ENCODE measurements at regions not wholly inside any gene's neighbourhood (a gene's known extent, or its start where the extent isn't known, plus 50 kb on each side); places are given as distances from the start of the nearest gene placed in this dataset.

- H3K27me3 Mint-ChIP-seq (ENCODE audit: low read depth), result no peaks in the 10 kb centered on the region
- no peaks in the 10 kb centered on the region for H3K9me3 Mint-ChIP-seq
- peaks cover 43% of the 10 kb centered on the region for H3K4me1 Mint-ChIP-seq (ENCODE audit: low read depth)
- H3K36me3 Mint-ChIP-seq (ENCODE audit: insufficient read depth), result no peaks in the 10 kb centered on the region
- H3K4me3 Mint-ChIP-seq, result no peak overlapping the region
- ATAC-seq, result no peak
- DNase-seq, result no peak
Measured at GRCh38 chr1:42010381-42010780, 91.7 kb upstream of the HIVEP3 start.

GRCh38 chr1:42008264-42008663, 89.5 kb upstream of the HIVEP3 start:
- H3K4me1 Mint-ChIP-seq (ENCODE audit: low read depth), result peaks cover 27% of the 10 kb centered on the region
- H3K27me3 Mint-ChIP-seq (ENCODE audit: low read depth), result no peaks in the 10 kb centered on the region
- ATAC-seq (no peak), DNase-seq (no peak)
- H3K9me3 Mint-ChIP-seq, result no peaks in the 10 kb centered on the region
- no peak overlapping the region for H3K4me3 Mint-ChIP-seq
- H3K36me3 Mint-ChIP-seq (ENCODE audit: insufficient read depth), result no peaks in the 10 kb centered on the region

- no peaks in the 10 kb centered on the region for H3K9me3 Mint-ChIP-seq
- no peak overlapping the region for H3K4me3 Mint-ChIP-seq
- H3K36me3 Mint-ChIP-seq (ENCODE audit: insufficient read depth), result no peaks in the 10 kb centered on the region
- no peaks in the 10 kb centered on the region for H3K27me3 Mint-ChIP-seq (ENCODE audit: low read depth)
- DNase-seq, result no peak
- ATAC-seq, result no peak
- peaks cover 28% of the 10 kb centered on the region for H3K4me1 Mint-ChIP-seq (ENCODE audit: low read depth)
Measured at GRCh38 chr1:42006836-42007235, 88.1 kb upstream of the HIVEP3 start.

GRCh38 chr1:42006093-42006492, 87.4 kb upstream of the HIVEP3 start:
- H3K36me3 Mint-ChIP-seq (ENCODE audit: insufficient read depth), result no peaks in the 10 kb centered on the region
- ATAC-seq, result no peak
- no peaks in the 10 kb centered on the region for H3K9me3 Mint-ChIP-seq
- DNase-seq, result no peak
- H3K27me3 Mint-ChIP-seq (ENCODE audit: low read depth), result no peaks in the 10 kb centered on the region
- H3K4me3 Mint-ChIP-seq, result no peak overlapping the region
- H3K4me1 Mint-ChIP-seq (ENCODE audit: low read depth), result peaks cover 26% of the 10 kb centered on the region

- peaks cover 22% of the 10 kb centered on the region for H3K4me1 Mint-ChIP-seq (ENCODE audit: low read depth)
- DNase-seq (no peak), ATAC-seq (no peak)
- no peaks in the 10 kb centered on the region for H3K27me3 Mint-ChIP-seq (ENCODE audit: low read depth)
- H3K36me3 Mint-ChIP-seq (ENCODE audit: insufficient read depth), result no peaks in the 10 kb centered on the region
- no peak overlapping the region for H3K4me3 Mint-ChIP-seq
- no peaks in the 10 kb centered on the region for H3K9me3 Mint-ChIP-seq
Measured at GRCh38 chr1:42005530-42005929, 86.8 kb upstream of the HIVEP3 start.

- H3K9me3 Mint-ChIP-seq, result no peaks in the 10 kb centered on the region
- DNase-seq (no peak), ATAC-seq (no peak)
- no peak overlapping the region for H3K4me3 Mint-ChIP-seq
- H3K36me3 Mint-ChIP-seq (ENCODE audit: insufficient read depth), result no peaks in the 10 kb centered on the region
- peaks cover 18% of the 10 kb centered on the region for H3K4me1 Mint-ChIP-seq (ENCODE audit: low read depth)
- no peaks in the 10 kb centered on the region for H3K27me3 Mint-ChIP-seq (ENCODE audit: low read depth)
Measured at GRCh38 chr1:42004860-42005259, 86.1 kb upstream of the HIVEP3 start.

GRCh38 chr1:42004322-42004721, 85.6 kb upstream of the HIVEP3 start:
- Mint-ChIP-seq H3K4me1 (ENCODE audit: low read depth) (peaks cover 13% of the 10 kb centered on the region), H3K4me3 (no peak overlapping the region), H3K36me3 (ENCODE audit: insufficient read depth) (no peaks in the 10 kb centered on the region), H3K27me3 (ENCODE audit: low read depth) (no peaks in the 10 kb centered on the region), H3K9me3 (no peaks in the 10 kb centered on the region)
- ATAC-seq (no peak), DNase-seq (no peak)

GRCh38 chr1:42003433-42003832, 84.7 kb upstream of the HIVEP3 start:
- ATAC-seq (no peak), DNase-seq (no peak)
- H3K9me3 Mint-ChIP-seq, result no peaks in the 10 kb centered on the region
- H3K36me3 Mint-ChIP-seq (ENCODE audit: insufficient read depth), result no peaks in the 10 kb centered on the region
- no peak overlapping the region for H3K4me3 Mint-ChIP-seq
- no peaks in the 10 kb centered on the region for H3K27me3 Mint-ChIP-seq (ENCODE audit: low read depth)
- H3K4me1 Mint-ChIP-seq (ENCODE audit: low read depth), result peaks cover 6% of the 10 kb centered on the region

- Mint-ChIP-seq H3K9me3 (no peaks in the 10 kb centered on the region), H3K27me3 (ENCODE audit: low read depth) (no peaks in the 10 kb centered on the region), H3K4me3 (no peak overlapping the region), H3K4me1 (ENCODE audit: low read depth) (peaks cover 6% of the 10 kb centered on the region), H3K36me3 (ENCODE audit: insufficient read depth) (no peaks in the 10 kb centered on the region)
- ATAC-seq, result no peak
- DNase-seq, result no peak
Measured at GRCh38 chr1:42002220-42002619, 83.5 kb upstream of the HIVEP3 start.

GRCh38 chr1:42000766-42001165, 82.0 kb upstream of the HIVEP3 start:
- Mint-ChIP-seq H3K4me1 (ENCODE audit: low read depth) (peaks cover 11% of the 10 kb centered on the region), H3K4me3 (no peak overlapping the region), H3K9me3 (no peaks in the 10 kb centered on the region), H3K27me3 (ENCODE audit: low read depth) (no peaks in the 10 kb centered on the region), H3K36me3 (ENCODE audit: insufficient read depth) (no peaks in the 10 kb centered on the region)
- no peak for ATAC-seq
- DNase-seq, result no peak

GRCh38 chr1:41999884-42000283, 81.2 kb upstream of the HIVEP3 start:
- H3K36me3 Mint-ChIP-seq (ENCODE audit: insufficient read depth), result no peaks in the 10 kb centered on the region
- ATAC-seq (no peak), DNase-seq (no peak)
- no peaks in the 10 kb centered on the region for H3K9me3 Mint-ChIP-seq
- no peaks in the 10 kb centered on the region for H3K27me3 Mint-ChIP-seq (ENCODE audit: low read depth)
- no peak overlapping the region for H3K4me3 Mint-ChIP-seq
- H3K4me1 Mint-ChIP-seq (ENCODE audit: low read depth), result peaks cover 19% of the 10 kb centered on the region

- H3K36me3 Mint-ChIP-seq (ENCODE audit: insufficient read depth), result no peaks in the 10 kb centered on the region
- H3K4me3 Mint-ChIP-seq, result no peak overlapping the region
- ATAC-seq (no peak), DNase-seq (no peak)
- H3K27me3 Mint-ChIP-seq (ENCODE audit: low read depth), result no peaks in the 10 kb centered on the region
- H3K9me3 Mint-ChIP-seq, result peaks cover 4% of the 10 kb centered on the region
- H3K4me1 Mint-ChIP-seq (ENCODE audit: low read depth), result peaks cover 26% of the 10 kb centered on the region
Measured at GRCh38 chr1:41998250-41998649, 79.5 kb upstream of the HIVEP3 start.

- Mint-ChIP-seq H3K9me3 (peaks cover 4% of the 10 kb centered on the region), H3K4me1 (ENCODE audit: low read depth) (peaks cover 24% of the 10 kb centered on the region), H3K36me3 (ENCODE audit: insufficient read depth) (no peaks in the 10 kb centered on the region), H3K4me3 (no peak overlapping the region), H3K27me3 (ENCODE audit: low read depth) (no peaks in the 10 kb centered on the region)
- DNase-seq (no peak), ATAC-seq (no peak)
Measured at GRCh38 chr1:41997153-41997552, 78.4 kb upstream of the HIVEP3 start.

- ATAC-seq (no peak), DNase-seq (no peak)
- Mint-ChIP-seq H3K4me3 (no peak overlapping the region), H3K9me3 (peaks cover 4% of the 10 kb centered on the region), H3K27me3 (ENCODE audit: low read depth) (no peaks in the 10 kb centered on the region), H3K36me3 (ENCODE audit: insufficient read depth) (no peaks in the 10 kb centered on the region), H3K4me1 (ENCODE audit: low read depth) (peaks cover 22% of the 10 kb centered on the region)
Measured at GRCh38 chr1:41995441-41996130, 76.9 kb upstream of the HIVEP3 start.

- DNase-seq, result no peak
- ATAC-seq, result no peak
- Mint-ChIP-seq H3K4me1 (ENCODE audit: low read depth) (peaks cover 22% of the 10 kb centered on the region), H3K36me3 (ENCODE audit: insufficient read depth) (peaks cover under 1% of the 10 kb centered on the region), H3K4me3 (no peak overlapping the region), H3K27me3 (ENCODE audit: low read depth) (no peaks in the 10 kb centered on the region), H3K9me3 (peaks cover 5% of the 10 kb centered on the region)
Measured at GRCh38 chr1:41994195-41994894, 75.6 kb upstream of the HIVEP3 start.
